Upper lobe of right lung (tissue), 1 donor: ENCODE measurements at regions not wholly inside any gene's neighbourhood (a gene's known extent, or its start where the extent isn't known, plus 50 kb on each side); places are given as distances from the start of the nearest gene placed in this dataset.

Experiments
- ATAC-seq: fragments of 200-7000 bp; cut with Tn5 transposase; one replicate; pipeline ENCODE4 v1.9.1; 2020; ENCODE audit warnings: mild to moderate bottlenecking, moderate library complexity
- DNase-seq: peaks from one replicate; pipeline ENCODE4 v3.0.0-alpha.2; 2020
- H3K27ac ChIP-seq: fragments of 200-600 bp; one replicate; pipeline ENCODE4 v1.8.0; 2022
- H3K27me3 ChIP-seq: fragments of 200-600 bp; one replicate; pipeline ENCODE4 v1.8.0; 2022; ENCODE audit warnings: mild to moderate bottlenecking
- H3K36me3 ChIP-seq: fragments of 200-600 bp; one replicate; pipeline ENCODE4 v1.8.0; 2022
- H3K4me1 ChIP-seq: fragments of 200-600 bp; one replicate; pipeline ENCODE4 v1.8.0; 2022
- H3K4me3 ChIP-seq: fragments of 200-600 bp; one replicate; pipeline ENCODE4 v1.8.0; 2022; ENCODE audit warnings: mild to moderate bottlenecking
- H3K9me3 ChIP-seq: fragments of 200-600 bp; one replicate; pipeline ENCODE4 v1.8.0; 2022
- CTCF ChIP-seq: fragments of 200-600 bp; IDR thresholded peaks from one replicate; pipeline ENCODE4 v1.8.0; 2022; ENCODE audit warnings: antibody characterized with exemption
- intact Hi-C: fragments of 100-400 bp; cut with DNase I; formaldehyde crosslinking; loops from one replicate; pipeline ENCODE4 v1.11.0; 2022
- donor health status: DM: no; HTN: yes; CAD: no; lungs with severe emphysema.

GRCh38 chr2:71862921-71863320, 284.7 kb downstream of the CYP26B1 start:
- Histone ChIP-seq H3K36me3 (no peaks in the 10 kb centered on the region), H3K9me3 (no peaks in the 10 kb centered on the region), H3K4me1 (no peaks in the 10 kb centered on the region), H3K27me3 (no peaks in the 10 kb centered on the region), H3K4me3 (no peak overlapping the region), H3K27ac (no peak overlapping the region)
- DNase-seq (no peak), ATAC-seq (no peak)
- intact Hi-C loops = no loop called here
- TF ChIP-seq CTCF = no peak

GRCh38 chr2:71861186-71862160, 286.2 kb downstream of the CYP26B1 start:
- H3K9me3 ChIP-seq = no peaks in the 10 kb centered on the region
- H3K27ac ChIP-seq = no peak overlapping the region
- no peaks in the 10 kb centered on the region for H3K4me1 ChIP-seq
- no peak overlapping the region for H3K4me3 ChIP-seq
- H3K27me3 ChIP-seq = no peaks in the 10 kb centered on the region
- ATAC-seq (no peak), DNase-seq (no peak)
- no peaks in the 10 kb centered on the region for H3K36me3 ChIP-seq
- intact Hi-C loops = no loop called here
- no peak for TF ChIP-seq CTCF

GRCh38 chr2:71860381-71860926, 287.2 kb downstream of the CYP26B1 start:
- Histone ChIP-seq H3K9me3 (no peaks in the 10 kb centered on the region), H3K4me3 (no peak overlapping the region), H3K27ac (no peak overlapping the region), H3K27me3 (no peaks in the 10 kb centered on the region), H3K36me3 (no peaks in the 10 kb centered on the region), H3K4me1 (no peaks in the 10 kb centered on the region)
- TF ChIP-seq CTCF = no peak
- DNase-seq (no peak), ATAC-seq (no peak)
- intact Hi-C loops = no loop called here

GRCh38 chr2:71859211-71859847, 288.3 kb downstream of the CYP26B1 start:
- H3K4me3 ChIP-seq = no peak overlapping the region
- intact Hi-C loops = no loop called here
- ATAC-seq = no peak
- H3K9me3 ChIP-seq = no peaks in the 10 kb centered on the region
- no peaks in the 10 kb centered on the region for H3K4me1 ChIP-seq
- H3K27ac ChIP-seq = no peak overlapping the region
- no peaks in the 10 kb centered on the region for H3K36me3 ChIP-seq
- no peak for DNase-seq
- H3K27me3 ChIP-seq = no peaks in the 10 kb centered on the region
- no peak for TF ChIP-seq CTCF

GRCh38 chr2:71858071-71858470, 289.6 kb downstream of the CYP26B1 start:
- TF ChIP-seq CTCF = no peak
- Histone ChIP-seq H3K4me3 (no peak overlapping the region), H3K27me3 (no peaks in the 10 kb centered on the region), H3K27ac (no peak overlapping the region), H3K9me3 (no peaks in the 10 kb centered on the region), H3K4me1 (no peaks in the 10 kb centered on the region), H3K36me3 (no peaks in the 10 kb centered on the region)
- no peak for DNase-seq
- ATAC-seq = no peak
- intact Hi-C loops = no loop called here
